HG02571 (cell line): ENCODE measurements at regions not wholly inside any gene's neighbourhood (a gene's known extent, or its start where the extent isn't known, plus 50 kb on each side); places are given as distances from the start of the nearest gene placed in this dataset.

Experiments used
- ATAC-seq: cut with Tn5 transposase; IDR thresholded peaks from one replicate; pipeline ENCODE4 v1.9.1; 2021; ENCODE audit warnings: mild to moderate bottlenecking, moderate library complexity; ENCODE audit not compliant: unreplicated experiment

DNA sequence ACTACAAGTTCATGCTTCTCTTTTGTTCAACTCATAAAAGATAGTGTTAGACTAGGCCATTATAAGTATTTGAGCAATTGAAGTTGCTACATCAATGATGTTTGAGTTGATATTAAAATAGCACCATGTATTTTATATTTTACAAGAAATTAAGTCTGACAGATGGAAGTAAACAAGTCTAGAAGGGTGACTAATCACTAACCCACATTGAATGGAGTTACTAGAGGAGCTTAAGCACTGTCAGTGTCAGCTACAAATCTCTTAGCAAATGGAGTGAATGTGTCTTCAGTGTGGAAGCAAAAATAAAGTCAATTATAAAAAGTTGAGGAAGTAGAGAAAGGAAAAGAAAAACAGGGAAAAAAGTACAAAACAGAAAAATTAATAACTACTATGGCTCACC is 592.5 kb downstream of the PCDH18 start:
- ATAC-seq, result no peak

DNA sequence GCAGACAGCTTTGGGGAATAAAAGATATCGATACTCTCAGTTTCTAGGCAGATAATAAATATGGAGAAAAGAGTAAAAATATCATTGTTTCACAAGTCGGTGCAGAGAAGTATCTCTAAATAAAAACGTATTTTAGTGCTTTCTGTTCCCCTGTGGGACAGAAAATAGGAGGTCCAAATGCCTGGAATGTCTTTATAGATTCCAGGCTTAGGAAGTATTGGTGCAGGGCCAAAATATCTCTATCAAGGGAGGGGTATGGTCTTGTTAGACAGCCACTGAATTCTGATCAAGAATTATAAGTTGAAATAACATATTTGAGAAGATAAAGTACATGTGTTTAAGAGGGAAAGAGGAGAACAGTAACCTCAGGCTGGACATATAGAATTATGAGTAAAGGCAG is 596.4 kb downstream of the PCDH18 start:
- ATAC-seq, result no peak

DNA sequence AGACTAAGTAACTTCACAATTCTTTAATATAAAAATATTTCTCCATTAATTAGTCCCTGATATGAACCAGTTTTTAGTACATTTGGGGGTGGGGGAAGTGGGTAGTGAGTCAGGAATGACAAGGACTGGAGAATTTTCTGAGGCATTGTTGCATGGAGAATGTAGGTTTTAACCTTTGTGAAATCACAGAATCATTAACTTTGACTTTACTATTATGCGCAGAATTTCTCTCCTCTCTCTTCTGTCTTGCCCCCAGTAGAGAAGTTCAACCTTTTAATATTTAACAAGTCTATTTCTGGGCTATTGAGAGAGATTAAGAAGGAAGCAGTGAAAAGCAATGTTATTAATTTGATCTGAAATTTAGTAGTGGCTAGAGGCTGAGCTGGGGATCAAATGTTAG is 597.0 kb downstream of the PCDH18 start:
- no peak for ATAC-seq

DNA sequence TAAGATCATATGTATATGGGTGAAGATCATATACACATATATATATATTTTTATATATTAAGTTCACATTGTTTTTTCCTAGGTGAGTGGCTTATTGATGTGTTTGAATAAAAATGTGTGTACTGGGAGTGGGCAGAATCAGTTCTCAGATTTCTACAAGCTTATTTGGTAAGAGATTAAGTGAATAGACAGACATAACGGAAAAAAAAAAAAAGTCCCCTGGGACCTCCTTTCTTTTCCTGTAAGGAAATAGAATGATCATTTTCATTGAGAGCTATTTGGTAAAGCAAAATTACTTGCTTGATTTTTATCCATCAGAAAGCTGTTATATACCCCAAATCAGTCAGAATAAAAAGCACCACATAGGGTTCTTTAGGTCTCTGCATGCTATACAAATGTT is 597.7 kb downstream of the PCDH18 start:
- no peak for ATAC-seq

DNA sequence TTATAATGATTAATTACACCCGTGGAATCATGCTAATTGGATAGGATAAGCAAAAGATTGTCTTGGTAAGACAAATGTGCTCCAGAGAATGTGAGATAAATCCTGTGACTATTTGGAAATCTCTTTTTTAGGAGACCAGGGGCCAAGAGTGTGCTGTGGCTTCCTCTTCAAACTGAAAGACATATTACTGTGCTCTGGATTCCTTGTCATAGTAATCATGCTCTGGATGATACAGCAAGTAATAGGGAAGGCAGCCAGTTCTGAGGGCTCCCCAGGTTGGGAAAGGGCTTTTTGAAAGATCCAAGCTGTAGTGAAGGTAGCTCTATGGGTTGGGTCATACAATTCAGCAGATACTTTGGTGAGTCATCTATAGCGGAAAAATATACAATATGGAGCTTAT is 600.5 kb downstream of the PCDH18 start:
- ATAC-seq, result no peak

DNA sequence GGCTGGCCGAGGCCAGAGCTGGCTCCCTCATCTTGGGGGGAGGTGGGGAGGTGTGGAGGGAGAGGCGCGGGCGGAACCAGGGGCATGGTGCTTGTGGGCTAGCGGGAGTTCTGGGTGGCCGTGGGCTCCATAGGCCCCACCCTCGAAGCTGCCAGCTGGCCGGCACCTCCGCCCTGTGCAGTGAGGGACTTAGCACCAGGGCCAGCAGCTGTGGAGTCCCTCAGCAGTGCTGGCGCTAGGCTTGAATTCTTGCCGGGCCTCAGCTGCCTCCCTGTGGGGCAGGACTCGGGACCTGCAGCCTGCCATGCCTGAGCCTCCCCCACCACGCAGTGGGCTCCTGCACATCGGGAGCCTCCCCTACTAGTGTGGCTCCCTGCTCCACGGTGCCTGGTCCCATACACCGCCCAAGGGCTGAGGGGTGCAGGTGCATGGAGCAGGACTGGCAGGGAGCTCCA is 603.3 kb downstream of the PCDH18 start:
- ATAC-seq, result no peak

DNA sequence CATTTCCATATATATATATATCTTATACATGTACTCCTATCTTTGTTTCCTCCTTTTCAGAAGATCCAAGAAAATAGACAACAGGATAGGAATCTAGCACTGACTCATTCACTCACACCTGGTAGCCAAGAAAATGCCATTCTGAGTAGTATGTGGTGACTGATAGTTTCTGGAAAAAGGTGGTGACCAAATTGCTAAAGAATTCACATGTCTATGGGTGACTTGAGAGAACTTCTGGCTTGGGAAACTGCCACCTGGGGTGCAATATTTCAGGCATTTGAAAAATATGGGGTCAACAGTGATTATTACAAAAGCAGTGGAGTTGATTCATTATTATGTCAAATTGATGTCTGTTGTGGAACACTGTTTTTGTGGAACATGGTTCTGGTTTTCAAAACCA is 605.1 kb downstream of the PCDH18 start:
- ATAC-seq, result no peak

DNA sequence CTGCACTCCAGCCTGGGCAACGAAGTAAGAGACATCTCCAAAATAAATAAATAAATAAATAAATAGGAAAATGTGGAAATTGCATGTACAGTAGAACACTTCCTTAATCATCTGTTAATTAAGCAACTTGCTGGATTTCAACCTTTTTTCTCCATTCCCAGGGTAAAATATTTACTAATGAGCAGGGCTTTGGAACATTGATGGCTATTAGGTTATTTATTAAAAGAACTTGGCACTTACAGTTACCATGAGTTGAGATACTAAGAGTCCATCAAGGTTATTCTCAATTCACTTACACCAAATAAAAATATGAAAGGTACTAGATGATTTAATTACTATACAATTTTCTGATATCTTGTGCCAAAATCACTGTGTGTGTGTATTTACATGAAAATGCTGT is 607.1 kb downstream of the PCDH18 start:
- no peak for ATAC-seq

DNA sequence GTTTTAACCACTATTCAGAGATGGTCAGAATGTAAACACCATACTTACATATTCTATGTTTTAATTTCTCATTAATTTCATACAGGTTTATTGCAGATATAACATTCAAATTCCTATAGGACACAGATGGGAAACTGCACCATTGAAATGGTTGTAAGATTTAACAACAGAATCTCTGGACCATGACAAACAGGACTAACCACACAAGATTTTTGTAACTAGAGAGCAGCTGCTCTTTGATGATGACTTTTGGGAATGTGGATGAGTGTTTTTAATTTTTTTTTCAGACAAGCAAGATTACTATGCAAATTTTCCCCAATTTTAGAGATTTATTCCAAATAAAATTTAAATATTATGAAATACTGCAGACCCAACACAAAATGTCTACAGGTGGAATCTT is 610.2 kb downstream of the PCDH18 start:
- ATAC-seq, result no peak

DNA sequence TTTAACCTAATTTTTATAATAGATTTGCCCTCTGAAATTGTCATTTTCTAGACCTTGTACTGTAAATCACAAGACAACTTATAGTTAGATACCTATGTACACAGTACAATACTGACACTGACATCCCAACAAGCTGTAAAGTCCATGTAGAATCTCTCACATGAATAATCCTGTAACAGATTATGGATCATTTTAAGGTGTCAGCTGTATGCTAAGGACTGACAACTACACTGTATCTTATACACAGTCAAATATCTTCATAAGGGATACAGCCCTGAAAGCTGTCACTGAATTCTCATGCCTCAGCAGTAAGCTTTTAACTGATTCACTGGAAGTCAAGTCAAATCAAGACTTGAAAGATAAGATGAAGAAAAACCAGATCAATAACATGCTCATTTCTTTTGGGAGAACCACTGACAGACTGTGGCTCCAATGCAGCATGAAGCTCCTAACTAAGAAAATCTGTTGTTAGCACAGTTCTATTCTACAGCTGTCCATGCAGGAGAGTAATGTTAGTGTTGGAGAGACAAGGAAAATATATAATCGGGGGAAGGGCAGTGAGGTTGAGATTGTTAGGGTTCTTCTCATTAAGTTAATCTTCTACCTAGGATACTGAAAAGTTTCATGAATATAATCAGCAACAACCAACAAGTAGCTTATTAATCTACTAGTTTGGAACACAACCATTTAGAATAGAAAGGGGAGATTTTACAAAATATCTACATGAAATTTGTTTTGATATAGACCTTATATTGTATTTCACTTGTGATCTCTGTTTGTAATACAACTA is 612.0 kb downstream of the PCDH18 start:
- ATAC-seq, result no peak

DNA sequence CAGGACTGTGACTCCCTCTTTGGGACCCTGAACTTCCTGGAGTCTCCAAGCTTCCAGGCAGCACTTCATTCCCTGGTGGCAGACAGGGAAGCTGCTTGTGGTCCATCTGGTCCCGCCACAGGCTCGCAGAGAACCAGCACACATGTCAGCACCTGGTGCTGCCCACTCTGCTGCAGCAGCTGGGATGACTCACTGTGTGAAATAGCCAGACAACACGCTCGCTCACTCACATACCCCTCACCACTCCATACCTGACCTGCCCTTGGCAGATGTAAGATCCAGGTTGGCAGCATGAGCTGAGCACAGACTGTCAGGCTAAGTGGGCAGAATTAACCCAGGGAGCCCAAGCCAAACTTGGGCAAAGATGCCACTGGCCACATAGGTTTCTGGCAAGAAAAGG is 613.5 kb downstream of the PCDH18 start:
- no peak for ATAC-seq

DNA sequence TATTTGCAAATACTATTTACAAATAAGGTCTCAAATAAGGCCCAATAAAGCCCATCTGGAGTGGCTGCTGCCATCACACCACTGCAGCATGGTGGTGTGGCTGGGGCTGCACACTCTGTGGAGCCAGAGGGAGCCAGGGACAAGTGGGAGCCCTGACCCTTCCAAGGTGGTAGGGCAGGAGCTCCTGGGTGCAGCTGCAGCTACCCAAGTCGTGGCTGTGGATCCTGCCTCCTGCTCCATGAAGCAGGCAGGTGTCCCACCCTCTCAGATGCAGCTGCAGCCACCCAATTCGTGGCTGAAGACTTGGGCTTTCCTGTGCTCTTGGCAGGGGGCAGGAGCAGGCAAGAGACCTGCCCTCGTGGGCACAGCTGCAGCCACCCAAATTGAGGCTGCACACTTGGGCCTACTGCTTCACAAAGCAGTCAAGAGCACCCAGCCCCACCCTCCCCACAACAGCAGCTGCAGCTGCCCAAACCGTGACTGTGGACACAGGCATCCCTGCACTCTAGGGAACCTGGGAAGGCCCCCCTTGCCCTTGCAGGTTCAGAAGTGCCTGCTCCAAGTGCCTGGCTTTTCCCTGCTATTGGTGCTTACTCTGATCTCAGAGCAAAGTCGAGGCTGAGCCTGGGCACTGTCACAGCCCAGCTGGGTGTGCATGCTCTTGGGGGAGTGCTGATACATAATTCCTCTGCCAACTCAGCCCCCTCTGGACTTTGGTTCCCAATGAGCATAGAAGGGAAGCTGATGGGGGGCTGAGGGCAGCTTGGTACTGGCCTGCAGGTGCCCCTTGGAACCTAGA is 614.8 kb downstream of the PCDH18 start:
- ATAC-seq, result no peak

DNA sequence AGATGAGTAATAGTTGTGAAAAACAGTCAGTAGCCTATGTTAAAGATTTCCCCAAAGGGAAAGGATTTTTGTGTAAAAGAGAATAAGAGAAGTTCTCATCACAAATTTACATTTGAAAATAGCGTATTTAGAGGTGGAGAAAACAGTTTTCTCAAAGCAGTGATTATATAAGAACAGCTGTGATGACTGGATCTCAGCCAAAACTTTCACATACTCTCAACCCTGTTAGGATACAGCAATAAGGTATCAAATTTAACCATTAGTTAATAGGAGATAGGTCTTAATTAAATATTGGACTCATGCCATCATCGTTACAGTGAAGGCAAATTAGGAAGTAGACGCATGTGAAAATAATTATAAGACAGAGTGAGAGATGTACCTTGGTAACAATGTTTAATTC is 622.7 kb downstream of the PCDH18 start:
- no peak for ATAC-seq

DNA sequence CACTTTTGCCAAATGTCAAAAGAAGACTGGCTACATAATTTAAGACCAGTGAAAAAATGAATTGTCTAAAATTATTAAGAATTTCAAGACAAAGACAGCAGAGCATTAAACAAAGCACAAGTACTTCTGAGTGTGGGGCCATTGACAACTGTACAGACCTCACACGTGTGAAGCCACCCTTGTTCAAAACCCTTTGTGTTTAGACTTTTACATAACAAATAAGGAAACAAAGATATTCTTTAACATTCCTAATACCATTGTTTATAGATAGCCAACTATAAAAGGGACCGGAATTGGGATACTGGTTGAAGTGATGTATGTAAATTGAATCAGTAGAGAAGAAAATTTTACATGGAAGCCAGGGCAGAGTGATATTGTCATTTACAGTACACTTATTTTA is 624.2 kb downstream of the PCDH18 start:
- ATAC-seq, result no peak

DNA sequence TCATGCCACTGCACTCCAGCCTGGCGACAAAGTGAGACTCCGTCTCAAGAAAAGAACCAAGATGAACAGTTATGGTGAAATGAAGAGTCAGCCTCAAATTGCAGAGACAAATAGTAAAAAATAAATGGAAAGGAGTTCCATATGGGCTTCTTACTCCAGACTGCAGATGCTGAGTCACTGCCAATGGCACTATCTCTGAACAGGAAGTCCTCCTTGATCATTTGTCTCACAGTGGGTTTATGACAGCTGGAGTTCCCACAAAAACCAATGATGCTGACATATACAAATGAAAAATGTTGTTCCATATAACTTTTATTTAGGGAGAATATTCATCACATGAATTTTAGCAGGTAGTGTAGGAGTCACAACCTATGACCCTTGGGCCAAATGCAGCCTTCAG is 631.6 kb downstream of the PCDH18 start:
- no peak for ATAC-seq

DNA sequence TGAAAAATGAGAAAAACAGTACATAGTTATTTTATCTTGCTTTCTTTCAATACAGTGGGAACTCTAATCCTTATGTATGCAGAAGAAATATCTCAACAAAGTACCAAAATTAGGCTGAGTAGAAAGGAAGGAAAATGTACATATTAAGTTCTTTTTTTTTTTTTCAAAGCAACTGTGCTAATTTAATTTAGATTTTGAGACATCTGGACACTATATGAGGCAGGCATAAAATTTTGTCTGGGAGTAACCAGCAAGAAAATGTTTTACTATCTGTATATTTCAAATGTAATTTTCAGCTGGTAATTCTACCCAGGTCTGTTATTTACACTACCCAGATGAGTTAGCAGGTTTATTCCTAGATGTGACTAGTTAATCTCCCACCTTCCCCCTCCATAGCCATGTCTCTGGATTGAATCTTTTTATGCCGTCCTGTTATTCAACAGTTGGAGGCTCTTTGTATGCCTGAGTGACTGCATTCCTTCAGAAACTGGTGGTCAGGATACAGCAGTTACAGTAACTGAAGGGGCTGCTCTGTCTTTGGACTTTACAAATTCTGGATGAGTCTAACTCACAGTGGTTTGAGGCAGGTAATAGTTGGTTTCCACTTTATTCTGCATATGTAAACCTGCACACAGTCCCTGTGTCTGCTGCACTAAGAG is 633.6 kb downstream of the PCDH18 start:
- ATAC-seq, result no peak

DNA sequence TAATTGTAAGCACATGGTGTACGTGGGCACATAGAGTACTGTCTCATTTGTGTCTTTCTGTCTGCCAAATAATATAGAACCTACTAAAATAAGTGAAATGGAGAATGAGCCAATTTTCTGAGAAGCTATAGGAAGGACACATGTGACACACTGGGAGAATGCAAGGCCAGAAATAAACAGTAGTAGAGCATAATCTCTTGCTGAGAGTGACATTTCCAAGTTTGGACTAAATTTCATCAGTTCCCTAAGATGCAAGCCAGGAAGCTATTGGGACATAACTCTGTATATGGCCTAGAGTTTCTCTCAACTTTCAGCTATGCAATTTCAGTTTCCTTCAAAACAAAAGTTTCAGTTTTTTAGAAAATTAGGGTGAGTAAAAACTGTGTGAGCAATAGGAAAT is 638.7 kb downstream of the PCDH18 start:
- no peak for ATAC-seq

DNA sequence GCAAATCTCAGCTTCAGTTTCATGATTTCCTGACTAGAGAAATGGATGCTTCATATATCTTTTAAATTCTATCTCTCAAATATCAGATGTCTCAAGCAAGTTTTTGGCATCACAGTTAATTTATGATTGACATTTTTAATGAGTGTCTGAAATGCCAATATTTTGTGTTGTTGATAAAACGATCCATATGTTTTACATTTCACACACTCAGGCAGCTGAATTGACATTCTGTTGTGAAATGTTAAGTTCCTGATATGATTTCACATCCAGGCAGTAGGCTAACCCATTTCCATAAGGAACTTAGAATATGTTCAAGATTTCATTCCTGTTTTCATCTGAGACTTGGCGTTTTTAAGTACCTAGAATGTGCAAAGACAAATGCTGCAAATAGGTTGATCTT is 650.6 kb downstream of the PCDH18 start:
- ATAC-seq, result no peak

DNA sequence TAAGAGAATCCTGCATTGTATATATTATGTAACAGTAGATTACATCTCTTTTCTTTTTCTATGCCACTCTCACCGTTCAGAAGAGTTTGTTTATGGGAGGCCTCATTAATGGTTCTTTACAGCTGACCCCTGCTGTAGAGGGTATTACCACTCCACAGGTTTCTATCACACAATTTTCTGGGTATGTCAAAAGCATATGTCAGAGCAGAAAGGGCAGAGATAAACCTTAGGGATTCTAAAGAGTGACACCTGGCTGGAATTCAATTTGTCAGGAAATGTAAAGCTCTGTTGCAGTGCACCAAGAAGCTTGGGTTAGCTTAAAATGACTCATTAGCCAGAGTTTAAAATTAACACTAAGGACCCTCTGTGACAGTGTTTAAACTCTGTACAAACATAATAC is 658.7 kb downstream of the PCDH18 start:
- ATAC-seq, result no peak

DNA sequence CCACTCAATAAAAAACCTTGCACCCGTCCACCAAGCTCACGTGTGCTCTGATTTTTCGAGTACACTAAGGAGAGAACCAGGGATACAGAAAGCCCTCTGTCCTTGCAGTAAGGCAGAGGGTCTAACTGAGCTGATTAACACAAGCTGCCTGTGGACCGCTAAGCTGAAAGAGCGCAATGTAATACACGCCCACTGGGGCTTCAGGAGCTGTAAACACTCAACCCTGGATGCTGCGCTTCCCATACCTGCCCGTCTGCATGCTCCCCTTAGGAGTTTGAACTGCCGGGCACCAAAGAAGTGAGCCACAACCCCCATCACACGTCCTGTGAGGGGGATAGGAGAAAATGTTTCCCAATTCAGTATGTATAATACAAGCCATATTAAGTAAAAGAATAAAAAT is 664.8 kb downstream of the PCDH18 start:
- ATAC-seq, result no peak

DNA sequence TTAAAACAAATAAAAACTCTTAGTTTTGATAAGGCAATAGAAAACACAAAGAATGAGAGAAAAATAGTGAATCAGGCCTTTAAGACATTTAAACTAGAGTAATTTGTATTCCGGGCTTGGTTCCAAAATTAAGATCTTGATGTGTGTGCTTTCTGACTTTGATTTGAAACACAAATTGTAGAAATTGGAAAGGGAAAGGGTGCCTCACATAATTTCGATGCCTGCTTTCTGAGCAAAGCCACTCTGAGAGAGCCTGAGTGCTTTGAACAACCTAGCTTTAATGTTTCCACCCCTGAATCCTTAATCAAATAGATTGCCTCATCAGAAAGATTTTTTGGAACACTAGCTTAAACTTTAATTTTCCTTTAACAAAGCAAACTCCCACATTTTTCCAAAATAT is 666.8 kb downstream of the PCDH18 start:
- no peak for ATAC-seq
